NAMALWA (cell line): ENCODE measurements at regions not wholly inside any gene's neighbourhood (a gene's known extent, or its start where the extent isn't known, plus 50 kb on each side); places are given as distances from the start of the nearest gene placed in this dataset.

Source experiments
- DNase-seq: peaks from one replicate; pipeline ENCODE4 v3.0.0-alpha.2; 2015; ENCODE audit warnings: low spot score

DNA sequence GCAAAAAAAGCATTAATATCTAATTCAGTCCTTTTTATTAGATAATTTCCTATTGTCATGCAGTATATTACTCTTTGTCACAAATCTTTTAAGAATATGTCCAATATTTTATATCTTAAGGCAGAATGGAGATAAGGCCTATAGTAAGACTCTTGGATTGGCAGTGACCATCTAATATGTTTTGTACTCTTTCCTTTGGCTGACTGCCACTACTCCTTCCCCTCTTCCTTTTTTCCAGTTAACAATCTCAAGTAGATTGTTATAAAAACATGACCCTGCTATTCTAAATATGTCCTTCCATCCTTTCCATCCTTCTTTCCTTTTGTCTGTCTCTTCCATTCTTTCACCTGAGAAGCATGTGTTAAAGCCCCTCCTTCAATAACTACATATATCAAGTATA lies 92.8 kb upstream of the TMEM168 start:
- no peak for DNase-seq

GRCh38 chr7:112882511-112882910 lies 92.3 kb upstream of the TMEM168 start:
- peak; percentile 21 for DNase-seq

- DNase-seq, result no peak
Measured at GRCh38 chr7:112882022-112882421, 91.8 kb upstream of the TMEM168 start.

DNA sequence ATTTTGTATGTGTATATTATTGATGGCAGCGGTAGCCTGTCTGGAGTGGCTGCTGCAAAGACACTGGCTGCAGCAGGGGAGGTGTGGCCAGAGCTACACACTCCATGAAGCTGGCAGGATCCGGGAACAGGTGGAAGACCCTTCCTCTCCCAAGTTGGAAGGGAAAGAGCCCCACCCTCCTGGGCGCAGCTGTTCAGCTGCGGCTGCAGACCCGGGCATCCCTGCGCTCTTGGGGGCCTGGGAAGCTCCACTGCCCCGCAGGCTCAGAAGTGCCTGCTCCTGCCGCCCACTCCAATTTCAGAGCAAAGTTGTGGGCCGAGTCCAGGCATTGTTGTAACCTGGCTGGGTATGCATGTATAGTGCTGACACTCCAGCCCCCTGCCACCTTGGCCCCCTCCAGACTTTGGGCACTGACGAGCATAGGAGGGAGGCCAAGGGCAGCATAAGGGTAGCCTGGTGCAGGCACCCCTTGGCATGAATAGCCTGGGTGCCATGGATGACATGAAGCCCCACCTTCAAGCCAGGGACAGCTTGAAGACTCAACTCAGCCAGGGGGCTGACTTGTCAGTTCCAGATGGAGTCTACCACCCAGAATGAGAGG lies 90.7 kb upstream of the TMEM168 start:
- DNase-seq, result no peak

GRCh38 chr7:112877691-112878460 lies 87.7 kb upstream of the TMEM168 start:
- DNase-seq, result no peak

DNA sequence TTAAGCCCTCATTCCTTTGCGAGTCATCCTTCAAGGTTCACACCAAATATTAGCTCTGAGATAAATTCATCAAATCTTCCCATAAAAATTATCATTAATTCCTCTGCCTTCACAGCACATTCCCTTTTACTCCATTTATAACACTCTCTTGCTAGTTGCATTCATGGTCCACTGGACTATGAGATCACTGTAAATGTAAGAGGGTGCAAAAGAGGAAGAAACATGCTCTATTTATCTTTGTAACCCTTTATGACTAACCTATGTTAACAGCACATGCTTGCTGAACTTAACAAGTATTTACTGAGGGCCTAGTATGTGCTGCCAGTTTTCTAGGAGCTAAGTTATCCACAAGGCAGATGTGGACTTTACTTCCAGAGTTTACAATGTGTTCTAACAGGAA lies 86.7 kb upstream of the TMEM168 start:
- DNase-seq, result no peak

DNA sequence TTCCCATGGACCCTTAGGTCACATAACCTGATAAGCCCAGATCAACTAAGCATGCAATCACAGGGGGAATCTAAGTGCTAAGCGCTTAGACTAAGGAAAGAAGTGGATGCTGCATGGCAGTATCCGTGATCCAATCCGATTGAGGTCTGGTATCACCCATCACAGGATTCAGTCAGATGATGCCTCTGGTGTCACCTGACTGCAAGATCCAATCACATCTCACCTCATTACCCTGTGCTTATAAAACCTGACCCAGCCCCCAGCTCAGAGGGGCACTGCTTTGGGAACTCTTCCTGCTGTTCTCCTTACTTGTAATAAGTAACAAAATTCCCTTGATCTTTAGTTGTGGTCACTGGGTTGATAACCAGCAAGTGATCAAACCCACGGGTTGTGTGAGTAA lies 84.7 kb upstream of the TMEM168 start:
- no peak for DNase-seq

GRCh38 chr7:112873831-112874553 lies 83.8 kb upstream of the TMEM168 start:
- peak; percentile 35 for DNase-seq

- DNase-seq, result peak; percentile 87
Measured at GRCh38 chr7:112869111-112869774, 79.0 kb upstream of the TMEM168 start.

DNA sequence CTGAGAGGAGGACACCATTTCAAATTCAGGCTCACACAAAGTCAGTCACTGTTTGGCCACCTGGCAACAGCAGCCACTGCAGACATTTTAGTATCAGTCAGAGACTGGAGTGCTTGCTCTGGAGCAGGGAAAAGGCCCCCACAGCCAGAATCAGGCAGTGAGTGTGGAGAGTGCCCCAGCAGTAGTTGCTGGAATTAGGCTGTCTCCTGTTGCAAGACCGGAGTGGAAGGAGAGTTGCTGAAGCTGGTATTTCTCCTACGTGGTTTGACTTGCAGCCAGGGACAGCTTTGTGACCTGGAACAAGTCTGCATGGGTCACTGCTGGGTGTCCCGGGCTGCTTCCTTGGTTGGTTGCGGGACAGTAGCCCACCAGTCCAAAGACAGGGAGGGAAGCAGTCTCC lies 78.4 kb upstream of the TMEM168 start:
- no peak for DNase-seq

GRCh38 chr7:112866424-112866823 lies 76.2 kb upstream of the TMEM168 start:
- DNase-seq, result peak; percentile 32

DNA sequence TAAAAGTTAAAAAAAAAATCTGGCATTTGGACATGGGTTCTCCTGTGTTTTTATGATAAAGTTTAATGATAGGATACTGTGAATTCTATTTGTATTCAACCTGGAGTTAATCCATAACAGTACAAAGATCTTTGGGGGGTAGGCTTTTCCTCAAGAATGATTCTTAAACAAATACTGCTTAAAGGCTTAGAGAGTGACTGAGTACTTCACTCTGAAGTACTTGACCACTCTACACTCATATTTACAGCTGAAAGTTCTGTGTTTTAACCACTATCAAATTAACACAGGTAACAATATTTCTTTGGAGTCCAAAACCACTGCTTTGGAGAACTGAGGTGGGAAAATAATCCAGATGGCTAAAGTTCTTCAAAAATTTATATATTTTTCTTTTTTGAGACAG lies 74.2 kb upstream of the TMEM168 start:
- DNase-seq, result no peak

- DNase-seq, result no peak
Measured at GRCh38 chr7:112858838-112859237, 68.6 kb upstream of the TMEM168 start.

DNA sequence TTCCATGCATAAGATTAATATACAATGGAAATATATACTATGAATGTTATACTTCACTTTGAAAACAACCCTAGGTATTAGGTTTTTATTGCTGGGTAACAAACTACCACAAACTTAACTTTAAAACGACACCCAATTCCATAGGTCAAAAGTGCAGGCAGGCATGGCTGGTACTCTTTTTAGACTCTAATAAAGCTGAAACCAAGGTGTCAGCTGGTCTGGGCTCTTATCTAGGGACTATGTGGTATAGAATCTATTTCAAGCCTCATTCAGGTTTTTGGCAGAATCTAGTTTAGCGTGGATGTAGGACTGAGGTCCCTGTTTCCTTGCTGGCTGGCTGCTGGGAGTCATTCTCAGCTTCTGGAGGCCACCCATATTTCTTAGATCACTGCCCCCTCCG lies 65.0 kb upstream of the TMEM168 start:
- no peak for DNase-seq

GRCh38 chr7:112854169-112854568 lies 64.0 kb upstream of the TMEM168 start:
- DNase-seq, result no peak

- DNase-seq, result no peak
Measured at GRCh38 chr7:112853422-112853821, 63.2 kb upstream of the TMEM168 start.

GRCh38 chr7:112843151-112843550 lies 53.0 kb upstream of the TMEM168 start:
- no peak for DNase-seq
